ENCODE measurements at regions not wholly inside any gene's neighbourhood (a gene's known extent, or its start where the extent isn't known, plus 50 kb on each side); places are given as distances from the start of the nearest gene placed in this dataset.

DNA sequence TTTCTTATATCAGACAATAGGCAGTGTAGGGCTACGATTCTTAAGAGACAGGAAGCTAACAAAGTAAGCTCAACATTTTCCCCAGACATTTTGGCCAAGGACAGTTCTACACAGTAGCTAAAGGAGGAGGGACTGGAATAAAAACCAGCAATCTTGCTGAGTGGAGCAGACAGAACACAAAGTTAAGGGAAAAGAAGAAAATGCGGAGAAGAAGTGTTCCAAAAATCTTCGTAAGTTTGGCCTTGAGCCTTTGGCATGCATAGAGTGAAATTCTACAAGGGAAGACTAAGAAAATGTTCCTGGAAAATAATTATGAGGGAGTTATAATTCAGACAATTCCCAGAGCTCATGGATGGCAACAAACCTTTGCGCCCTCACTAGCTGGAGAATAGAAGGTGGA lies 748.0 kb upstream of the CTNND2 start:
- TF ChIP-seq, protein P1, sequence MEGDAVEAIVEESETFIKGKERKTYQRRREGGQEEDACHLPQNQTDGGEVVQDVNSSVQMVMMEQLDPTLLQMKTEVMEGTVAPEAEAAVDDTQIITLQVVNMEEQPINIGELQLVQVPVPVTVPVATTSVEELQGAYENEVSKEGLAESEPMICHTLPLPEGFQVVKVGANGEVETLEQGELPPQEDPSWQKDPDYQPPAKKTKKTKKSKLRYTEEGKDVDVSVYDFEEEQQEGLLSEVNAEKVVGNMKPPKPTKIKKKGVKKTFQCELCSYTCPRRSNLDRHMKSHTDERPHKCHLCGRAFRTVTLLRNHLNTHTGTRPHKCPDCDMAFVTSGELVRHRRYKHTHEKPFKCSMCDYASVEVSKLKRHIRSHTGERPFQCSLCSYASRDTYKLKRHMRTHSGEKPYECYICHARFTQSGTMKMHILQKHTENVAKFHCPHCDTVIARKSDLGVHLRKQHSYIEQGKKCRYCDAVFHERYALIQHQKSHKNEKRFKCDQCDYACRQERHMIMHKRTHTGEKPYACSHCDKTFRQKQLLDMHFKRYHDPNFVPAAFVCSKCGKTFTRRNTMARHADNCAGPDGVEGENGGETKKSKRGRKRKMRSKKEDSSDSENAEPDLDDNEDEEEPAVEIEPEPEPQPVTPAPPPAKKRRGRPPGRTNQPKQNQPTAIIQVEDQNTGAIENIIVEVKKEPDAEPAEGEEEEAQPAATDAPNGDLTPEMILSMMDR (IDR thresholded peaks at IDR 0.05): no peak
- TF ChIP-seq EZH2 (IDR thresholded peaks at IDR 0.05): no peak
